ENCODE measurements at regions not wholly inside any gene's neighbourhood (a gene's known extent, or its start where the extent isn't known, plus 50 kb on each side); places are given as distances from the start of the nearest gene placed in this dataset.
A peak's percentile ranks its signal among the peaks of the same experiment; 100 is the strongest.

GRCh38 chr14:66312451-66312850 is 173.7 kb upstream of the CCDC196 start:
- H3K4me3 ChIP-seq (ENCODE audit: low read length), result no peak overlapping the region
- H3K9ac ChIP-seq (ENCODE audit: extremely low read depth, low read length, poor library complexity, severe bottlenecking), result no peak overlapping the region
- Mint-ChIP-seq H3K9me3 (peaks cover 13% of the 10 kb centered on the region), H3K27me3 (ENCODE audit: insufficient read depth) (peaks cover 2% of the 10 kb centered on the region), H3K27ac (no peak overlapping the region), H3K4me1 (no peaks in the 10 kb centered on the region), H3K36me3 (ENCODE audit: low read depth) (no peaks in the 10 kb centered on the region), H3K4me3 (no peak overlapping the region)
- no peaks in the 10 kb centered on the region for H3K4me1 ChIP-seq (ENCODE audit: control insufficient read depth, insufficient read depth, low read length)
- H3K9me3 ChIP-seq (ENCODE audit: control insufficient read depth, low read length), result peaks cover 13% of the 10 kb centered on the region
- TF ChIP-seq CTCF (conservative IDR thresholded peaks at IDR 0.05), result no peak
- H3K27ac ChIP-seq (ENCODE audit: low read depth, low read length), result no peak overlapping the region
- WGBS, 2 experiments (ENCODE audit: insufficient coverage in 1 of 2, insufficient read length in 1 of 2), result 86% methylated on average over 2 of the region's 3 CpGs; no CpG with 5 or more reads in 1 of the 2 experiments
- H3K27me3 ChIP-seq (ENCODE audit: control insufficient read depth, insufficient read depth, low read length, poor library complexity, severe bottlenecking), result no peaks in the 10 kb centered on the region
- no peaks in the 10 kb centered on the region for H3K36me3 ChIP-seq (ENCODE audit: control insufficient read depth, insufficient read depth, low read length)
- DNase-seq, result no peak

- H3K4me1 Mint-ChIP-seq, result no peaks in the 10 kb centered on the region
- Histone ChIP-seq H3K4me3 (ENCODE audit: low read length) (no peak overlapping the region), H3K4me1 (ENCODE audit: control insufficient read depth, insufficient read depth, low read length) (no peaks in the 10 kb centered on the region), H3K27me3 (ENCODE audit: control insufficient read depth, insufficient read depth, low read length, poor library complexity, severe bottlenecking) (no peaks in the 10 kb centered on the region), H3K27ac (ENCODE audit: low read depth, low read length) (no peak overlapping the region), H3K9ac (ENCODE audit: extremely low read depth, low read length, poor library complexity, severe bottlenecking) (no peak overlapping the region), H3K9me3 (ENCODE audit: control insufficient read depth, low read length) (peaks cover 18% of the 10 kb centered on the region), H3K36me3 (ENCODE audit: control insufficient read depth, insufficient read depth, low read length) (no peaks in the 10 kb centered on the region)
- peaks cover 8% of the 10 kb centered on the region for H3K9me3 Mint-ChIP-seq
- peak; percentile 50 for DNase-seq
- H3K36me3 Mint-ChIP-seq (ENCODE audit: low read depth), result no peaks in the 10 kb centered on the region
- TF ChIP-seq CTCF (conservative IDR thresholded peaks at IDR 0.05), result no peak
- H3K27ac Mint-ChIP-seq, result no peak overlapping the region
- H3K4me3 Mint-ChIP-seq, result no peak overlapping the region
- peaks cover 3% of the 10 kb centered on the region for H3K27me3 Mint-ChIP-seq (ENCODE audit: insufficient read depth)
- WGBS, 2 experiments (ENCODE audit: insufficient coverage in 1 of 2, insufficient read length in 1 of 2), result 71% methylated on average over 1 of the region's 1 CpG; no CpG with 5 or more reads in 1 of the 2 experiments
Measured at GRCh38 chr14:66315098-66315497, 171.1 kb upstream of the CCDC196 start.

GRCh38 chr14:66315548-66315947 is 170.6 kb upstream of the CCDC196 start:
- peaks cover 15% of the 10 kb centered on the region for H3K9me3 ChIP-seq (ENCODE audit: control insufficient read depth, low read length)
- H3K4me3 ChIP-seq (ENCODE audit: low read length), result no peak overlapping the region
- H3K27ac Mint-ChIP-seq, result no peak overlapping the region
- H3K4me1 Mint-ChIP-seq, result no peaks in the 10 kb centered on the region
- no peaks in the 10 kb centered on the region for H3K4me1 ChIP-seq (ENCODE audit: control insufficient read depth, insufficient read depth, low read length)
- 90% methylated on average over 1 of the region's 1 CpG; no CpG with 5 or more reads in 1 of the 2 experiments for WGBS, 2 experiments (ENCODE audit: insufficient coverage in 1 of 2, insufficient read length in 1 of 2)
- peaks cover 3% of the 10 kb centered on the region for H3K27me3 Mint-ChIP-seq (ENCODE audit: insufficient read depth)
- peak; percentile 64 for DNase-seq
- H3K27me3 ChIP-seq (ENCODE audit: control insufficient read depth, insufficient read depth, low read length, poor library complexity, severe bottlenecking), result no peaks in the 10 kb centered on the region
- no peaks in the 10 kb centered on the region for H3K36me3 Mint-ChIP-seq (ENCODE audit: low read depth)
- H3K4me3 Mint-ChIP-seq, result no peak overlapping the region
- H3K27ac ChIP-seq (ENCODE audit: low read depth, low read length), result no peak overlapping the region
- H3K9me3 Mint-ChIP-seq, result peaks cover 8% of the 10 kb centered on the region
- no peak overlapping the region for H3K9ac ChIP-seq (ENCODE audit: extremely low read depth, low read length, poor library complexity, severe bottlenecking)
- peak; percentile 69 for TF ChIP-seq CTCF (conservative IDR thresholded peaks at IDR 0.05)
- H3K36me3 ChIP-seq (ENCODE audit: control insufficient read depth, insufficient read depth, low read length), result no peaks in the 10 kb centered on the region

All from endodermal cell (in vitro differentiated cells).